ENCODE measurements at regions not wholly inside any gene's neighbourhood (a gene's known extent, or its start where the extent isn't known, plus 50 kb on each side); places are given as distances from the start of the nearest gene placed in this dataset.

GRCh38 chr6:141158740-141159139 lies 974.0 kb upstream of the GJE1 start:
- H3K9me3 ChIP-seq (ENCODE audit: low read depth), result no peaks in the 10 kb centered on the region
- H2AFZ ChIP-seq (replicated peaks), result peak overlapping the region; percentile 50
- no peak overlapping the region for H3K9ac ChIP-seq
- TF ChIP-seq CTCF (IDR thresholded peaks at IDR 0.05) (no peak), EZH2phosphoT487 (IDR thresholded peaks at IDR 0.05) (no peak), EZH2 (IDR thresholded peaks at IDR 0.05) (no peak)
- H3K27ac ChIP-seq, result no peak overlapping the region
- no peaks in the 10 kb centered on the region for H3K36me3 Mint-ChIP-seq
- H3K79me2 ChIP-seq (ENCODE audit: low read depth), result no peaks in the 10 kb centered on the region
- DNase-seq (ENCODE audit: low spot score), result no peak
- H3K36me3 ChIP-seq, result no peaks in the 10 kb centered on the region
- no peak overlapping the region for H3K4me3 Mint-ChIP-seq
- no peak overlapping the region for H3K4me2 ChIP-seq
- no peaks in the 10 kb centered on the region for H3F3A ChIP-seq (ENCODE audit: low read depth)
- peaks cover 8% of the 10 kb centered on the region for H3K9me3 Mint-ChIP-seq
- H3K27me3 ChIP-seq, result no peaks in the 10 kb centered on the region
- no peak overlapping the region for H3K4me3 ChIP-seq
- no peaks in the 10 kb centered on the region for H4K20me1 ChIP-seq (ENCODE audit: low read depth)
- H3K4me1 Mint-ChIP-seq, result peaks cover 2% of the 10 kb centered on the region
- no peak overlapping the region for H3K27ac Mint-ChIP-seq
- H3K27me3 Mint-ChIP-seq (ENCODE audit: insufficient read depth, low read depth), result peaks cover 3% of the 10 kb centered on the region
- no peaks in the 10 kb centered on the region for H3K4me1 ChIP-seq

GRCh38 chr6:141153563-141153962 lies 979.2 kb upstream of the GJE1 start:
- Histone ChIP-seq H3K36me3 (no peaks in the 10 kb centered on the region), H2AFZ (replicated peaks) (no peak overlapping the region), H3K4me2 (no peak overlapping the region), H3F3A (ENCODE audit: low read depth) (no peaks in the 10 kb centered on the region), H3K27me3 (no peaks in the 10 kb centered on the region), H3K9ac (no peak overlapping the region), H3K9me3 (ENCODE audit: low read depth) (no peaks in the 10 kb centered on the region), H3K27ac (no peak overlapping the region), H4K20me1 (ENCODE audit: low read depth) (no peaks in the 10 kb centered on the region), H3K4me3 (no peak overlapping the region), H3K79me2 (ENCODE audit: low read depth) (no peaks in the 10 kb centered on the region), H3K4me1 (peaks cover 9% of the 10 kb centered on the region)
- Mint-ChIP-seq H3K27ac (no peak overlapping the region), H3K9me3 (peaks cover 16% of the 10 kb centered on the region), H3K36me3 (no peaks in the 10 kb centered on the region), H3K4me1 (peaks cover 11% of the 10 kb centered on the region), H3K27me3 (ENCODE audit: insufficient read depth, low read depth) (peaks cover 3% of the 10 kb centered on the region), H3K4me3 (no peak overlapping the region)
- no peak for TF ChIP-seq CTCF (IDR thresholded peaks at IDR 0.05)
- no peak for TF ChIP-seq EZH2 (IDR thresholded peaks at IDR 0.05)
- no peak for TF ChIP-seq EZH2phosphoT487 (IDR thresholded peaks at IDR 0.05)
- peak; percentile 31 for DNase-seq (ENCODE audit: low spot score)

- H3K36me3 ChIP-seq, result no peaks in the 10 kb centered on the region
- Mint-ChIP-seq H3K4me3 (no peak overlapping the region), H3K36me3 (no peaks in the 10 kb centered on the region), H3K4me1 (peaks cover 11% of the 10 kb centered on the region), H3K9me3 (peaks cover 21% of the 10 kb centered on the region), H3K27ac (no peak overlapping the region), H3K27me3 (ENCODE audit: insufficient read depth, low read depth) (peaks cover 3% of the 10 kb centered on the region)
- H2AFZ ChIP-seq (replicated peaks), result no peak overlapping the region
- no peaks in the 10 kb centered on the region for H4K20me1 ChIP-seq (ENCODE audit: low read depth)
- H3K4me1 ChIP-seq, result peaks cover 9% of the 10 kb centered on the region
- H3K27me3 ChIP-seq, result no peaks in the 10 kb centered on the region
- no peak overlapping the region for H3K4me2 ChIP-seq
- TF ChIP-seq EZH2 (IDR thresholded peaks at IDR 0.05) (no peak), EZH2phosphoT487 (IDR thresholded peaks at IDR 0.05) (no peak), CTCF (IDR thresholded peaks at IDR 0.05) (no peak)
- no peak for DNase-seq (ENCODE audit: low spot score)
- no peaks in the 10 kb centered on the region for H3K9me3 ChIP-seq (ENCODE audit: low read depth)
- H3K9ac ChIP-seq, result no peak overlapping the region
- H3K4me3 ChIP-seq, result no peak overlapping the region
- H3K27ac ChIP-seq, result no peak overlapping the region
- H3F3A ChIP-seq (ENCODE audit: low read depth), result no peaks in the 10 kb centered on the region
- H3K79me2 ChIP-seq (ENCODE audit: low read depth), result no peaks in the 10 kb centered on the region
Observed at GRCh38 chr6:141152951-141153350, 979.8 kb upstream of the GJE1 start.
